ENCODE measurements at regions not wholly inside any gene's neighbourhood (a gene's known extent, or its start where the extent isn't known, plus 50 kb on each side); places are given as distances from the start of the nearest gene placed in this dataset.
"Not testable (repeated sequence)": the region's sequence is repeated elsewhere in the genome, so short reads cannot be mapped to it uniquely, and the experiment has no call there.

- DNase-seq (ENCODE audit: low read depth) = no peak
- no peak overlapping the region for H3K4me3 ChIP-seq (ENCODE audit: low read depth, low read length)
- no peak for TF ChIP-seq CTCF (IDR thresholded peaks at IDR 0.05; ENCODE audit: insufficient read depth, low read length)
Measured at GRCh38 chr9:30329431-30329830, 2055.0 kb upstream of the ACO1 start.

- no peak for DNase-seq (ENCODE audit: low read depth)
- TF ChIP-seq CTCF (IDR thresholded peaks at IDR 0.05; ENCODE audit: insufficient read depth, low read length) = no peak
- H3K4me3 ChIP-seq (ENCODE audit: low read depth, low read length) = no peak overlapping the region
Measured at GRCh38 chr9:30348904-30349303, 2035.5 kb upstream of the ACO1 start.

GRCh38 chr9:30349526-30350513, 2034.6 kb upstream of the ACO1 start:
- DNase-seq (ENCODE audit: low read depth) = no peak
- TF ChIP-seq CTCF (IDR thresholded peaks at IDR 0.05; ENCODE audit: insufficient read depth, low read length) = no peak
- no peak overlapping the region for H3K4me3 ChIP-seq (ENCODE audit: low read depth, low read length)

DNA sequence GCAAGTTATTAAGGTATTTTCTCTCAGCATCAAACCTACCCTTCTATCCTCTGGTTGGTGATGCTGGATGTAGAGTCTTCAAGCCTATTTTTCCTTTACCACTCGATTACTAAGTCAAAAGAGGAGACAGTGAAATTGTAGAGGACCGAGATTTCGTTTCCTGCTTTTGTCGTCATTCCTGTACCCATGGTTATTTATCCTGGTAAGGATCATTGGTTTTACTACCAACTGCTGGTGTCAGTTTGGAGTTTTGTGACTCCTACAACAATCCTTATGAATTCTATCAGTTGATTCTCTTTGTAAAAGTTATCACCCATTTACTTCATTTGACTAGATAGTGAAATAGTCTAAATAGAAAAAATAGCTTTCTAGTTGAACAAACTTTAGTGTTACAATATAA, 2028.2 kb upstream of the ACO1 start:
- no peak overlapping the region for H3K4me3 ChIP-seq (ENCODE audit: low read depth, low read length)
- TF ChIP-seq CTCF (IDR thresholded peaks at IDR 0.05; ENCODE audit: insufficient read depth, low read length) = no peak
- DNase-seq (ENCODE audit: low read depth) = no peak

GRCh38 chr9:30362373-30362772, 2022.1 kb upstream of the ACO1 start:
- TF ChIP-seq CTCF (IDR thresholded peaks at IDR 0.05; ENCODE audit: insufficient read depth, low read length) = no peak
- DNase-seq (ENCODE audit: low read depth) = no peak
- no peak overlapping the region for H3K4me3 ChIP-seq (ENCODE audit: low read depth, low read length)

DNA sequence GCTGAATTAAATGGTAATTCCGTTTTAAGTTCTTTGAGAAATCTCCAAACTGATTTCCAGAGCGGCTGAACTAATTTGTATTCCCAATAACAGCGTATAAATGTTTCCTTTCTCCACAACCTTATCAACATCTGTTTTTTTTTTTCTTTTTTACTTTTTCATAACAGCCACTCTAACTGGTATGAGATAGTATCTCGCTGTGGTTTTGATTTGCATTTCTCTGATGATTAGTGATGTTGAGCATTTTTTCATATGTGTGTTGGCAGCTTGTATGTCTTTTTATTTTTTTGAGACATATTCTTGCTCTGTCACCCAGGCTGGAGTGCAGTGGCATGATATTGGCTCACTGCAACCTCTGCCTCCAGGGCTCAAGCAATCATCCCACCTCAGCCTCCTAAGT, 2018.3 kb upstream of the ACO1 start:
- H3K4me3 ChIP-seq (ENCODE audit: low read depth, low read length); DNase-seq (ENCODE audit: low read depth): not testable (repeated sequence)

DNA sequence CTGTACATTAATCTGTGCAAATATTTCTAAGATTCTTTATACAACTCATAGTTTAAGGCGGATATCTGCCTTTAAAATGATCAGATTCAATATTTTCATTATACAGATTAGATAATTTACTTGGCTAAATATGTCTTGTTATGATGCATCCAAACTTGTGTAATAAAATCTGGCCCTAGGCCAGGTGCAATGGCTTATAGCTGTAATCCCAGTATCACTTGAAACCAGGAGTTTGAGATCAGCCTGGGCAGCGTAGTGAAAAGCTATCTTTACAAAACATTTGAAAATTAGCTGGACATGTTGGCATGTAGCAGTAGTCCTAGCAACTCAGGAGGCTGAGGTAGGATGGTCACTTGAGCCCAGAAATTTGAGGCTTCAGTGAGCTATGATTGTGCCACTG, 2002.2 kb upstream of the ACO1 start:
- TF ChIP-seq CTCF (IDR thresholded peaks at IDR 0.05; ENCODE audit: insufficient read depth, low read length) = no peak
- no peak overlapping the region for H3K4me3 ChIP-seq (ENCODE audit: low read depth, low read length)
- no peak for DNase-seq (ENCODE audit: low read depth)
